ENCODE measurements at regions not wholly inside any gene's neighbourhood (a gene's known extent, or its start where the extent isn't known, plus 50 kb on each side); places are given as distances from the start of the nearest gene placed in this dataset.

GRCh38 chr6:126716826-126717509 lies 377.1 kb downstream of the CENPW start:
- TF ChIP-seq CTCF (IDR thresholded peaks at IDR 0.05; ENCODE audit: low read length), result no peak
- TF ChIP-seq EZH2 (optimal IDR thresholded peaks at IDR 0.05; ENCODE audit: low read depth, low read length), result no peak
